GM18868 (cell line): ENCODE measurements at regions not wholly inside any gene's neighbourhood (a gene's known extent, or its start where the extent isn't known, plus 50 kb on each side); places are given as distances from the start of the nearest gene placed in this dataset.
"Not testable (repeated sequence)": the region's sequence is repeated elsewhere in the genome, so short reads cannot be mapped to it uniquely, and the experiment has no call there.

Source experiments
- ATAC-seq: cut with Tn5 transposase; IDR thresholded peaks from one replicate; pipeline ENCODE4 v1.9.1; 2021; ENCODE audit warnings: mild to moderate bottlenecking, moderate library complexity; ENCODE audit not compliant: unreplicated experiment

- no peak for ATAC-seq
Measured at GRCh38 chr5:84961193-84961592, 576.5 kb upstream of the EDIL3 start.

GRCh38 chr5:84961903-84962302, 577.2 kb upstream of the EDIL3 start:
- no peak for ATAC-seq

DNA sequence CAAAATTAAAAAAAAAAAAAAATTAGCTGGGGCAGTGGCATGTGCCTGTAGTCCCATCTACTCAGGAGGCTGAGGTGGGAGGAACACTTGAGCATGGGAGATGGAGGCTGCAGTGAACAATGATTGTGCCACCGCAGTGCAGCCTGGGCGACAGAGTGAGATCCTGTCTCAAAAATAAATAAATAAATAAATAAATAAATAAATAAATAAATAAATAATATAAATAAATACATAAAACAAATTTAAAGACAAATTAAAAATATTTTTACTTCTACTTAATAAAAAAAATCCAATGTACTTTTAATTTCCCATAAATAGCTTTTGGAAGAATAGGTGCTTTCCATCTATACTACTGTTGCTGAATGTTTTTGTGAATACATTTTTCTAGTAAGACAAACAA, 598.4 kb upstream of the EDIL3 start:
- ATAC-seq, result no peak

- ATAC-seq, result no peak
Measured at GRCh38 chr5:84985148-84985547, 600.5 kb upstream of the EDIL3 start.

- ATAC-seq, result no peak
Measured at GRCh38 chr5:84986688-84987087, 602.0 kb upstream of the EDIL3 start.

DNA sequence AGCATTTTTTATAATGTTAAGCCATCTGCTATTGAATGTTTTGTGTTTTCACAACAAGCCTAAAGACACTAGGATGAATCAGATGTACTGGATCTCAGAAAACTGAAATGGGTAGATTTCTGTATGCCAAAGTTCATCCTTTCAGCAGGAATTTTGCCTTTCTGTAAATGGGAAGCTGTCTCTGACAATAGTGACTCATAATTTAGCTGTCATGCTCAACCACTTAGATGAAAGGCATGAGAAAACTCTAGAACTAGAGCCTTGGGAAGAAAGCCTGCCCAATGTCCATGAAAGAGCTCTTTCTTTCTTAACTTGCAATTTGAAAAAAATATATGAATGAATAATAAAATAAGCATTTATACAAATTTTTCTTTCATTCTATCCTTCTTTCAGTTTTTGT, 616.0 kb upstream of the EDIL3 start:
- no peak for ATAC-seq

GRCh38 chr5:85002026-85002425, 617.3 kb upstream of the EDIL3 start:
- not testable (repeated sequence) for ATAC-seq

GRCh38 chr5:85010014-85010562, 625.4 kb upstream of the EDIL3 start:
- no peak for ATAC-seq

- no peak for ATAC-seq
Measured at GRCh38 chr5:85017261-85017660, 632.6 kb upstream of the EDIL3 start.

- no peak for ATAC-seq
Measured at GRCh38 chr5:85030316-85031084, 645.8 kb upstream of the EDIL3 start.

- ATAC-seq, result peak; percentile 62
Measured at GRCh38 chr5:85049020-85049419, 664.3 kb upstream of the EDIL3 start.

DNA sequence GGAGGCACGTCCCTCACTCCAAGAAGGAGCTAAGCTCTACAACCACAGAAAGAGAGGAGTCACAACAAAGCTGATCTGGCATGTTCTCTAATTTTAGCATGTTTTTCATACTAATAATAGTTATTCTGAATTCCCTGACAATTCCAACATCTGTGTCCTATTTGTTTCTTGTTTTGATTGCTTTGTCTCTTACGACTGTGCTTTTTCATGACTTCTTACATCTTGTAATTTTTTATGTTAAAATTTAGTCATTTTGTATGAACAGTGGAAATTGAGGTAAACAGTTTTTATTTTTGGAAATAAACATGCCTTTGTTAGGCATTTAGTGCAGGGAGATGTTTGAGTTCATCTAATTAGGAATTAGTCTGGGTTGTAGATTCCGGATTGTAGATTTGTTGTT, 668.1 kb upstream of the EDIL3 start:
- ATAC-seq, result no peak

DNA sequence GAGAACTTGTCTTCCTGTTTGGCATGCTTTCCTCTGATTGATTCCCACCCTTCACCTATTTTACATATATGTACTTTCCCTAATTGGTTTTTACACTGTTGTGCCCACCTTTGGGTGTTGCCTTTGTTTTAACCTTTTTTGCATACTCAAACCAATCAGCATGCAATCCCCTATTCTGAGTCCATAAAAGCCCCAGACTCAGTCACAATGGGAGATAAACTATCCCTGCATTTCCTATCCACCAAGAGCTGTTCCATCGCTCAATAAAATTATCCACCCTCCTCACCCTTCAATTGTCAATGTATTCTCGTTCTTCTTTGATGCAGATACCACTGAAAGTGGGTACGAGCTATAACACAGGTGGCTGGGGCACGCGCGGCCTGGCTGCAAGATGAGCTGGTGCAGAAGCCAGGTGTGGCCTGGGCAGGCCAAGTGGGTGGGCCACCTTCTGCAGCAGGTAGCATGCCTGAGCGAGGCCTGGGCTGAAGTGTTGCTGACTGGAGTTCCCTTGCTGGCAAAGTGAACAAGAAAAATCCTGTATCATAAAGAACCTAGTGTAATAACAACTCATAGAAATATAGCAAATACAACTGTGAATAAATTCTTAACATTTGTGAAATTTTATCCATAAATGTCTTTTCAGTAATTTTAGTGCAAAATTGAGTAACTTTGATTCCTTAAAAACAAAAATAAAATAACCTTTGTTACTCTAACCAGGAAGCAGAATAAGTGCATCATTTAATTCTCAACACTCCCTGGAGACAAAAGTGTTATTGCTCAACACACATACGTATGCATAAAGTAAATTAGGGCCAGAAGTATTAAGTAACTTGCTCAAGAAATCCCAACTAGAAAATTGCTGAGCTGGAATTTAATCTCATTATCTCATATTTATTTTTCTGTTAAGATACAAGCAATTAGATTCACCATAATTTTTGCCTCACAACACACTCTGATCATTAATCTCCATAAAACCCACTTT, 685.3 kb upstream of the EDIL3 start:
- ATAC-seq, result no peak

DNA sequence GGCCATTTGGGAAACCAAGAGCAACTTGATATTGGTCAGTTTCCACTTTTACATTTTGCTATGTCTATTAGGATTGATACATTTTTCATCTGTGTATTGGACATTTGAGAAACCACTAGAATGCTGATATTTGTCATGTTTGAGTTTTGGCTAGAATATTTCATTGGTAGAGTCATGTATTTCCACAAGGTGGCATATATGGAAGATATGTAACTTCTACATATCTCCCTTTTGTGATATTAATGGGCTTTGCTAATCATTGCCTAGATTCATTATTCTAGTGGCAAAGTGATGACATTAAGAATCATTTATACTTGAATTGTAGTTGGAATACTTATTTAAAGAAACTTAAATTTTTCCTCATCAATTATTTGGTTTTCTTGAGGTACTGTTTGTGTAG, 692.9 kb upstream of the EDIL3 start:
- ATAC-seq, result no peak

GRCh38 chr5:85096421-85096820, 711.7 kb upstream of the EDIL3 start:
- ATAC-seq, result no peak

DNA sequence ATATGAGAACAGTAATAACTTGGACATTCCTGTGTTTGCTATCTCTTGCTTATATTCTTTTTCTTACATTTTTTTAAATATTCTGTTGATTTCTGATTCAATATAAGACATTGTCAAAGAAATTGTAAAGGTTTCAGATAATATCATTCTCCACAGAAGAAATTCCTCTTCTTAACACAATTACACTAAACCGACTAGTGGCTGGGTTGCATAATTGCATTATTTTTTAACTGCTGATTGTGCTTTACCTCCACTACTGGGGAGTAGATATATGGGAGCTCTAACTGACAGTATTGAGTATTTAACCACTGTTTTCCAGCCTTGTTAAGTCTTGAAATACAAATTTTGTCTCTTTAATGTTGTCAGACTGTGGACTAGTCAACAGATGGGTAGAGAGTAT, 723.8 kb upstream of the EDIL3 start:
- no peak for ATAC-seq

GRCh38 chr5:85109616-85110015, 724.9 kb upstream of the EDIL3 start:
- no peak for ATAC-seq

- ATAC-seq, result no peak
Measured at GRCh38 chr5:85132269-85132668, 747.6 kb upstream of the EDIL3 start.

GRCh38 chr5:85140471-85140870, 755.8 kb upstream of the EDIL3 start:
- no peak for ATAC-seq

GRCh38 chr5:85143138-85143537, 758.5 kb upstream of the EDIL3 start:
- ATAC-seq, result no peak

DNA sequence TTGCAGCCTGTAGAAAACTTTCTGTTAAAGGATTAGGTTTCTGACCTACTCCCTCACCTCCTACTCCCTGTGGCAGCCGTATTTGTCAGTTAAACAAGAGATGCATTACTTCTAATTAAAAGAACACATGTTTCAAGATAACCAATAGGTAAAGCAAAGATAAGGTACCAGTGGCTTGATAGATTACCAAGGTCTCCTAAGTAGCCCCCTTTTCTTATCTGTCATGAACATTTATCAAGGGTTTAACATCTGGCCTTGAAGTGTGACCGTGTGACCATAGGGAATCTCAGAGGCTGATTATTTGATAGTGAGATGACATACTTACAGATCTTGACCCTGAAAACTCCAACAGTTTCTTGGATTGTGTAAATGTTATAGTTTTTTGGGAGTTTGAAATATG, 764.0 kb upstream of the EDIL3 start:
- no peak for ATAC-seq

- ATAC-seq, result no peak
Measured at GRCh38 chr5:85159395-85159794, 774.7 kb upstream of the EDIL3 start.
